ENCODE measurements at regions not wholly inside any gene's neighbourhood (a gene's known extent, or its start where the extent isn't known, plus 50 kb on each side); places are given as distances from the start of the nearest gene placed in this dataset.

DNA sequence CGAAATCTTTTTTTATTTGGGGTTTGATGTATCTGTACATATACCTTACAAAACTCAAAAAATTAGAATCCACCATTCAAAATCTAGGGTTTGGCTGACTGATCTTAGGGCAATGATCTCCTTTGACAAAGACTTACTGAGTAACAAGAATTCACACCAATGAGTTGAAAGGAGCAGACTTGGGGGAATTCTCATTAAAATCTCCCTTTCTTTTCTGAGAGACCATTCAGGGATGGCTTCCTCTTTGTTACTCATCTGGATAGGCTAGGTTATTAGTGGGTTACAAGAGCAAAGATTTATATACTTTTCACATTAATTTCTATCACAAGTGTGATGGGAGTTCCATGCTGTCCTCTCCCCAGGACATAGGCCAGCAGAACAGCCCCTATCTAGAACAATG is 661.0 kb downstream of the KCTD16 start:
- no peak for DNase-seq (ENCODE audit: low read depth, low spot score)

DNA sequence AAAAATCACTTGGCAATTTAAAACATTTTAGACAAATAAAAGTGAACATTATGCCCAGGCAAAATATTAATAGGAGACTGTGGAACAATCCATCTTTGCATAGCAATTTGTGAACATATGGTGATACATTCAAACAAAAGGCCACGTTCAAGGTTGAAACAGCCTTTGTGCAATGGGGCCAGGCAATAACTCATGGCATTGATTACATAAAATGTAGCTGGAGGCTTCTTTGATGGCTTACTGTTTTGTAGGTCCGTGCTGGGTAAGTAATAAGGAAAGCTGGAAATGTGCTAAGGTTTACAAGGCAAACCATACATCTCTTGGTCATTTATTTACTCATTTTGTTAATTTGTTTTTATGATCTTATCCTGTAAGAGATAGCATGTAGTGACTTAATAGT is 651.8 kb downstream of the KCTD16 start:
- DNase-seq (ENCODE audit: low read depth, low spot score) = no peak

- DNase-seq (ENCODE audit: low read depth, low spot score) = no peak
These were observed 649.6 kb downstream of the KCTD16 start for GRCh38 chr5:144820278-144820677.

GRCh38 chr5:144815131-144815530 is 644.5 kb downstream of the KCTD16 start:
- DNase-seq (ENCODE audit: low read depth, low spot score) = no peak

DNA sequence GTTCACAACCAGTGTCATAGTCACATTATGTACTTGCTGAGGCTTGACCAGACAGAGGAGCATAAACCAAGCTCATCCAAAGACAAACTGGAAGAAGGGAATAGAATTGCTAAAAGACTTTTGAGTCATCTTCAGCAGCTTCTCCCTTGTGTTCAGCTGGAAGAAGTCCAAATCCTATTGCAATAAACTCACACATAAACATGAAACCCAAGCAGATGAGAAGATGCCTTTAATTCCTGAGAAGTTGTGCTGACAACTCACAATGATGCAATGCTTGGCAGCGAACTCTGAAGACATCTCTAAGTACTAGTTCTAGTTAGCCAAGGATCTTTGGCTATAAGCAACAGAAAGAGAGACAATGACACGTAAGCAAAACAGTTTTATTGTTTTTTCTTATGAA is 642.1 kb downstream of the KCTD16 start:
- DNase-seq (ENCODE audit: low read depth, low spot score) = no peak

DNA sequence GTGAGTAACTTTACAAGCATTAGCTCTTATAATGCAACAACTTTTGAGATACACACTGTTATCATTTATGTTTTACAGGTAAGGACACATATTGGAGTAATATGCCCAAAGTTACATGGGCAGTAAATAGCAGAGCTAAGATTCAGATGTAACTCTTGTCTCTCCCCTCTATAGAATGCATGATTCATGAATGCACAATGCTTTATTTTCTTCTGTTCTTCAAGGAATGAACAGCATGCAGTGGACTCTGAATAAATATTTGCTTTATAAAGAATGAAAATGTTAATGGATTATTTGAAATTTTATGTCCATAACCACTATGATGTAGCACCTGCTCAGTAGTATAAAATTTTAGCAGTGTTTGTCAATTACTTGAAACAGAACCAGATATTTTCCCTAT is 629.5 kb downstream of the KCTD16 start:
- DNase-seq (ENCODE audit: low read depth, low spot score) = no peak

DNA sequence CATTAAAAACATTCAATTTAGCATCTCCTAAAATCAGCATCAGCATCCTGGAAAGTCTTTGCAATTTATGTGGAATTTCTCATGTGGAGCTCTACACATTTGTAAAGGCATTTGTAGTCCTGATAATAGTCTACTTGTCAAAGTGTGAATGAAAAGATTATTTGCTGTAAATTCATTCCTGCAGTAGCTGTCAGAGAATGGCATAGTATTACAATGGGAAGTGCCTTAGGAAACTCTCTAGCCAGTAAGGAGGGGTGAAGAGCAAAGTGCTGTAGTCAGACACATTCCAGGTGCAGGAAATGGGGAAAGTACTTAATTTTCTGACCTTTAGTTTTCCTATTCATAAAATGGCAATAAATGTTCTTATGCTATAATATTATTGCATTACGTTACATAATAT is 627.9 kb downstream of the KCTD16 start:
- no peak for DNase-seq (ENCODE audit: low read depth, low spot score)

DNA sequence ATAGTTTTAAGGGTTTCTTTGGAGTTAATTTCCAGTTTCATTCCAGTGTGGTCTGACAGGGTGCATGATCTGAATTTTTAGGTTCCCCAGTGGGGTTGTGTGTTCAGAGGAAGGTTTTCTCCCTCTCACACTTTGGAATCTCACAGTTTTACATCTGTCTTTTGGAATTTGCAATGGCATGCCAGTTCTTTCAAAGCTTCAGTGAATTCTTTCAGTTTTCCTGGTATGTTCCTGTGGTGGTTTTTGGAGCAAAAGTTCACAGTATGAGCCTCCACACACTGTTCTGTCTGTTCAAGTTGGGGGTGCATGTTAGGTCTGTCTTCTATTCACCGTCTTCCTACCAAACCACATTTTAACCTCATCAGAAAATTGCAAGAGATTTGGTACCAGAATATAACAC is 624.2 kb downstream of the KCTD16 start:
- no peak for DNase-seq (ENCODE audit: low read depth, low spot score)

DNA sequence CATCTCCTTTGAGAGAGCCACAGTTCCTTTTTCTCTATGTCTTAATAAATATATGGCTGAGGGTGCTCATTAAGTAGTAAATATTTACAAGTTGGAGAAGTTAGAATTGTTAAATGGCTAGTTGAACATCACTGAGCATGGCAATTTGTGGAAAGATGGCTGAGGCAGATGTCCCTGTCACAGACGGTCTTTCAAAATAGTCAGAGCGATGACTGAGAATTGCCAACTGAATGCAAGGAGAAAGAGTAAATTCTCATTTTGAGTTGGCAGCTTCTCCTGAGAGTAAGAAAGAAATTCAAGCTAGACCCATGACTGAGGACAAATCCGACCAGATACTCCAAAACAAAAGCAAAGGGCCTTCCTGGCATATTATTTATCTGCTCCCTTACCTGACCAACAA is 617.9 kb downstream of the KCTD16 start:
- DNase-seq (ENCODE audit: low read depth, low spot score) = no peak

DNA sequence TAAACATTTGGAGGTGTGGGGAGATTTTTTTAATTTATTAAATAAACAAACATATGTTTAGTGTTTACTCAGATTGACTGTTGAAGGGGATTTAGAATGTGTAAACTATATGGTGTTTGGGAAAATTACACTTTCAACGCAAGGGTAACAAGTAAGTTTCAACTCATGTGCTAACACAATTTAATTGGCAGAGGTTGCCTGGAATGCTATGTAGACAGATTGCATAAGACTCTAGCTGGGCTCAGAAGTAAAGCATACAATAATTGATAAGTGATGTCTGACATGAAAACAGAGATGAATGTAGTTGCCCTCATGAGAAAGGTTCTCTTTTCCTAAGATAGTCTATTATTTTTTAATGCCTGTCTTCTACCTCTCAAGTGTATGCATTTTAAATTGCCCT is 617.4 kb downstream of the KCTD16 start:
- DNase-seq (ENCODE audit: low read depth, low spot score) = no peak

DNA sequence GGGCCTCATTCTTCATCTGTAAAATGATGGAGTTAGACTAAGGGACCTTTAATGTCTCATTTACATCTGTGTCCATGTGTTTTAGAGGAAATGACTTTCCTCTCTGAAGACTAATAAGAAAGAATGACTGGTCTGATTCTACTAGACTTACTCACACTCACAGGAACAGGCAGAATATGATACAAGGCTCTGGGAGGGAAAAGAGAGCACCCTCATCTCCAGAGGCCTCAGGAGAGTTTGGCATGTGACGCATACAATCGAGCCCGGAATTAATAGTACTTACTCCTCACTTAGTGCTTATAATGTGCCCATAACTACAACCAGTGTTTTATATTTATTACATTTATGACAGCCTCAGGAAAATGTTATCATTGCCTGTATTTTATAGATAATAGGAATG is 608.7 kb downstream of the KCTD16 start:
- DNase-seq (ENCODE audit: low read depth, low spot score) = no peak

DNA sequence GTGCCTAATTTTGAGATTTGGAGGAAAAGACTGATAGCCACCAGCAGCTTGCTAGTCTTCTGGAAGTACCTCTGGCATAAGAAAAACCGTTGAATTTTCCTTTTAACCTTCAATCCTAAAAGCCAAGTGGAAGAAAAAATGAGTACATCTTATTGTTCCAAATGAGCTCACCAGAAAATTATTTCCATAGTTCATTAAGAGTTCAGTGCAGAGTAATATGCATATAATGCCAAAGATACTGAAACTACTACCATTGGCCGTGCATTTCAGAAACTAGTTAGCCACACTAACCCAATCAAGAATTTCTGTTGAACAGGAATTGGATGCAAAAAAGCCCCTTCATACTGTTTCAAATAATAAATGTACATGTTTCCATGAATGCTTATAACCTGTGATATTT is 607.9 kb downstream of the KCTD16 start:
- DNase-seq (ENCODE audit: low read depth, low spot score) = no peak

GRCh38 chr5:144774197-144774596 is 603.5 kb downstream of the KCTD16 start:
- no peak for DNase-seq (ENCODE audit: low read depth, low spot score)

DNA sequence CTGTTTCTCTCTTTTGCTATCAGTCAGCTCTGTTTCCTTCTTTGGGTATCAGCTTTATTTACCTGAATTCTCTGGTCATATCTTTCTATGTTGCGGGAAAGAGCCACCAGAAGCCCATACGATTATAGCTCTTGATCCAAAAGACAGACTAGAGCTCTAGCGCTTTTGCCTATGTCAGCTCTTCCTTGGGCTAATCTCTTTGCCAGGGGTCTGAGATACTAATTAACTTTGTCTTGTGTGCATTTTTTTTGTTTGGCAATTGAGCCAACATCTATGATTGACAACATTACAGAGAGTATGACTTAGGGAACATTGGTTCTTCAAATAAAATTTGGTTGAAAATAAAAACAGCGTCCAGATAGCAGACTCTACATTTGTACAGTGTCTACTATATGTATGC is 603.0 kb downstream of the KCTD16 start:
- DNase-seq (ENCODE audit: low read depth, low spot score) = no peak

GRCh38 chr5:144771802-144772201 is 601.1 kb downstream of the KCTD16 start:
- DNase-seq (ENCODE audit: low read depth, low spot score) = no peak

DNA sequence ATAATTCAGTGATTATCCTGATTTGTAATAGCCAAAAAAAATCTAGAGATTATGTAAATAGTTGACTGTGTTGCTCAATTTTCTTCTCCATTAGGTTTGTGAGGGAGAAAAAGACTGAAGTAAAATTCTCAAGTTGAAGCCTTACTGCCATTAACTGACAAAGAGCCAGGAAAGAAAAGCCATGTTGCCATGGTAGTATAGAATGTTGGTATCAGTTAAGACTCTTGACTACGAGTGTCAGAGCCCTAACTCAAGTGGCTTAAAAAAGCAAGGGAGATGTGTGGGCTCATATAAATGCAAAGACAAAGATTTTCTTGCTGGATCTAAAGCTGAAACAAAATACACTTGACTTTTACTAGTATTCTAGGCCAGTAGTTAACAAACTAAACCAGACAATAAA is 571.7 kb downstream of the KCTD16 start:
- no peak for DNase-seq (ENCODE audit: low read depth, low spot score)

DNA sequence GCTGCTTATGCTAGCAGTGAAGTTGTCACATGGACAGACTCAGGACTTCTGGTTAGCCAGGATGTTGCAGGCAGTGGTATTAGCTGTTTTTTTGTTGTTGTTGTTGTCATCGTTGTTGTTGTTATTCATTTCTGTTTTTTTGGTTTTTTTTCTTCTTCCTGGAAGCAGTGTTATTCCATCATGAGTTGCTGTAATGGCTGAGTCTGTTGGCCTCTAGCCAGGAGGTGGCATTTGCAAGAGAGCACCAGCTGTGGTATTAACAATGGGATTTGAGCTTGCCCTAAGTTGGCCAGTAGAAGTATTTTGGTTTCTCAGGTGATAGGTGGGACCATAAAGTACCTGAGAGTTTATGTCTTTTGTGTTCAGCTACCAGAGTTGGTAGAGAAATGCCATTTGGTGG is 561.1 kb downstream of the KCTD16 start:
- DNase-seq (ENCODE audit: low read depth, low spot score) = no peak

DNA sequence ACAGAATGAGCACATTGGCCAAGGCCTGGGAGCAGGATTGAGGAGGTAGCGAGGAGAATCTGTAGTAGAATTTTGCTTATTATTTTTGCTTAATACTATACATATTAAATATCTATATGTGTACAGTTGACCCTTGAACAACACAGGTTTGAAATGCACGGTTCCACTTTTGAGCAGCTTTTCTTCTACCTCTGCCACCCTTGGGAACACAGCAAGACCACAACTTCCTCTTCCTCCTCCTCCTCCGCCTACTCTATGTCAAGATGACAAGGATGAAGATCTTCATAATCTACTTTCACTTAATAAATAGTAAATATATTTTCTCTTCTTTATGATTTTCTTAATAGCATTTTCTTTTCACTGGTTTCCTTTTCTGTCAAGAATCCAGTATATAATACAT is 541.4 kb downstream of the KCTD16 start:
- DNase-seq (ENCODE audit: low read depth, low spot score) = no peak

GRCh38 chr5:144711172-144711571 is 540.5 kb downstream of the KCTD16 start:
- DNase-seq (ENCODE audit: low read depth, low spot score) = no peak

- DNase-seq (ENCODE audit: low read depth, low spot score) = no peak
These were observed 540.0 kb downstream of the KCTD16 start for GRCh38 chr5:144710637-144711036.

- DNase-seq (ENCODE audit: low read depth, low spot score) = no peak
These were observed 533.1 kb downstream of the KCTD16 start for GRCh38 chr5:144703776-144704175.

- DNase-seq (ENCODE audit: low read depth, low spot score) = no peak
These were observed 527.8 kb downstream of the KCTD16 start for GRCh38 chr5:144698484-144698883.

DNA sequence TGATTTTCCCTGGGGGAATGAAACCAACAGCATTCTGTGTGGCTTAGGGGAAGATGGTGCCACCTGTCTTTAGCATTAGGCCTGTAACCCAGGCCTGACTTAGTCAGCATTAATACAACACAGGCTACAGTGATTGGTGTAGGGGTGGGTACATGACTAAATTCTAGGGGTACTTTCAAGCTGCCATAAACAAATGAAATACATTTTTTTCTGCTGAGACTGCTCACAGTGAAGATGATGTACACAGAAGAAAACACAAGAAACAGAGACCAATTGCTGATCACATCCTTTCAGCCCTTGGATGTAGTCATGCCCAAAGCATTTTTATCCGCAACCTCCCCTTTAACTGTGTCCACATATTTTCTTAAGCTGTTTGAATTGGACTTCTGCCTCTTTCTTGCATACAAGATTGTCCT is 527.2 kb downstream of the KCTD16 start:
- no peak for DNase-seq (ENCODE audit: low read depth, low spot score)

GRCh38 chr5:144691936-144692335 is 521.3 kb downstream of the KCTD16 start:
- DNase-seq (ENCODE audit: low read depth, low spot score) = no peak

- peak; percentile 3 for DNase-seq (ENCODE audit: low read depth, low spot score)
These were observed 514.2 kb downstream of the KCTD16 start for GRCh38 chr5:144684899-144685298.

Data from iPS DF 19.7 (cell line).